GM18870 (cell line): ENCODE measurements at regions not wholly inside any gene's neighbourhood (a gene's known extent, or its start where the extent isn't known, plus 50 kb on each side); places are given as distances from the start of the nearest gene placed in this dataset.
"Not testable (repeated sequence)": the region's sequence is repeated elsewhere in the genome, so short reads cannot be mapped to it uniquely, and the experiment has no call there.

Source experiments
- ATAC-seq: cut with Tn5 transposase; IDR thresholded peaks from one replicate; pipeline ENCODE4 v1.9.1; 2021; ENCODE audit warnings: moderate library complexity; ENCODE audit not compliant: unreplicated experiment

- no peak for ATAC-seq
Observed at GRCh38 chr4:164538097-164538496, 215.8 kb upstream of the SMIM31 start.

- no peak for ATAC-seq
Observed at GRCh38 chr4:164540987-164541386, 212.9 kb upstream of the SMIM31 start.

DNA sequence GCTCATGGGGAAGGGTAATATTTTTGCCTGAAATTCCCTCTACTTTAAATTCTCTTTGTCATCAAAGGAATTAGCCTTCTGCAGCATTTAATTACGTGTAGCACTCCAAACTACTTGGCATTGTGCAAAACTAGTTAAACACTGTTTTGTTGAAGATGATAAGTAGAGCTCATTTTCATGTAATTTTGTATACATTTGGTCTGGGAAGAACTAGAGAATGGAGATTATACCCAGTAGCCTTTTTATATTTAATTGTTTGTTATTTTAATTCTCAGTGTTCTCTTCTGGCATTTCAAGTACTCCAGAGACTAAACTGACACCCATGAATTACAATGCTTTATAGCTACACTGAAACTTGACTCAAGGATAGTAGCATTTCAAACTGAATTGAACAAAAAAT lies 211.5 kb upstream of the SMIM31 start:
- ATAC-seq = no peak

- ATAC-seq = no peak
Observed at GRCh38 chr4:164550989-164551712, 202.8 kb upstream of the SMIM31 start.

GRCh38 chr4:164551713-164552040 lies 202.3 kb upstream of the SMIM31 start:
- no peak for ATAC-seq

DNA sequence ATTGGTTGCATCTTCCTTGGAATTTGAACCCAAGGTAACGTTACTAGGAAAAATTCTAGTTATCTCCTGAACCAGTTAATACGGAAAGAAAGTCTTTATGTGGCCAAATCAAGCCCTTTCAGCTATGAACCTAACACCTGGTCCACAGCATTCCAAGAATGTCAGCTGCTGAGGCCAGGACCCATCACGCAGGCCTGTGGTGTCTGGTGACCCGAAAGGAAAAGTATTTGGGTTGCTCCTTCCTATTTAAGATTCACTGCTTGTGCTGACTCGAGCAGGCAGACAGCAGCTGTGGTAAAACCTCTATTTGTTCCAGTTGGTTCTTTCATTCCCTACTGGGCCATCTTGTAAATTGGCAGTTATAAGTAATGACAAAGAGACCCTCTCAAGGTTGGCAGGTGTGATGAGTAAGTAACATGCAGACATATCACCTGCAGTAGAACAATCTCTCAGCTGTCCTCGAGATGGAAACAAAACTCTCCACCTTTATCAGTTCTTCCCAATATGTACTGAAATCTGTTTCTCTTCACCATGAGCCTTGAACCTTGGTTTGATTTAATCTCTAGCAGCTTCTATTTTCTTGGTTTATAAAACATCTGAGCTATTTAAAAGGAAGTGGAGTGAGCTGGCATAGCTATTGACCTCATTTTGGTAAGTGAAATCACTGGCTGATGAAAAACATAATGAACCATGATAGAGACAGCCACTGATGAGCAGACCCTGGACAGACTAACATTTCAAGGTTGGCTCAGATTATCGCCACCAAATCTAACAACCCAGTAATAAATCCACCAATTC lies 182.1 kb upstream of the SMIM31 start:
- ATAC-seq = no peak

- no peak for ATAC-seq
Observed at GRCh38 chr4:164572877-164573279, 181.1 kb upstream of the SMIM31 start.

GRCh38 chr4:164575861-164576260 lies 178.1 kb upstream of the SMIM31 start:
- ATAC-seq = no peak

- ATAC-seq = no peak
Observed at GRCh38 chr4:164579270-164579942, 174.5 kb upstream of the SMIM31 start.

- ATAC-seq = no peak
Observed at GRCh38 chr4:164591666-164592065, 162.3 kb upstream of the SMIM31 start.

GRCh38 chr4:164595751-164596150 lies 158.2 kb upstream of the SMIM31 start:
- ATAC-seq = no peak

DNA sequence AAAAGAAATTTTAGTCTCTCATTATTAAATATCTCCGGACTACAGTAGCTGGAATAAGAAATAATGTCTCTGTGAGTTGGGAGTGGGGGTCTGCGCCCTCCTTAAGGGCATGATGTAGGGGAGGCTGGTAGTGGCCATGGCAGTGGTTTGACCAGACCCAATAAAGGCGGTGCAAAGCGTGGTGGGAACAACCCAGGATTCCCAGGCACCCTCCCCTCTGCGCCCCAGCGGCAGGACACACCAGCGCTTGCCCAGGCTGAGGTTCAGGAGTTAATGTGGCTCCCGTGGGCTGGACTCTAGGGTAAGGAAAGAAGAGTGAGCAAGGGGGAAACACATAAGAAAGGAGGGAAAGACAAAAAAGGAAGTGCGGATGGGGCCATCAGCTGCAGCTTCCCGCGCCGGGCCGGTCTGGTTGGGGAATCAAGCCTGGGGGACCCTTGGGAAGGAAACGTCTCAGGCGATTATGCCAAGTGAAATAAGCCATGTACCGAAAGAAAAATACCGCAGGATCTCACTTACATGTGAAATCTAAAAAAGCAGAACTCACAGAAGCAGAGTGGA lies 157.5 kb upstream of the SMIM31 start:
- ATAC-seq = no peak

DNA sequence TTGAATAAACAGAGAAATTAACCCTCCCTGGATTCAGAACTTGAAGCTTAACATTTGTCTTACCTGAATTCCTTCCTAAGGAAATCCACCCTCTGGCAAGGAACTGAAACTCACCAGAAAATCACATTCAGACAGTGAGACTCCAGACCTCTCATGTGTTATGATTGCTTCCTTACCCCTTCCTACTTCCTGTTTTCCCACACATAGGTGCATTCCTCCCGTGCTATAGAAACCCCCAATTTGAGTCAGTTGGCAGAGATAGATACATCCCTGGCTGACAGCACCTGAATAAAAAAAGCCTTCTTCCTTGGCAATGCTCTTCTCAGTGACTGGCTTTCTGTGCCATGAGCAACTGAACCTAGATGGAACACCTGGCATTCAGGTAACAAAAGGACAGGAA lies 157.0 kb upstream of the SMIM31 start:
- ATAC-seq = no peak

DNA sequence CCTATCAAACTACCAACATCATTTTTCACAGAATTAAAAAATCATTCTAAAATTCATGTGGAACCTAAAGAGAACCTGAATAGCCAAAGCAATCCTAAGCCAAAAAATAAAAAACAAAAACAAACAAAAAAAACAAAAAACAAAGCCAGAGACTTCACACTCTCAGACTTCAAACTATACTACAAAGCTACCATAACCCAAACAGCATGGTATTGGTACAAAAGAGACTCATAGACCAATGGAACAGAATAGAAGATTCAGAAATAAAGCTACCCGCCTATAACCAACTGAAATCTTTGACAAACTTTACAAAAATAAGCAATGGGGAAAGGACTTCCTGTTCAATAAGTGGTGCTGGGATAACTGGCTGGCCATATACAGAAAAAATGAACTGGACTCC lies 152.3 kb upstream of the SMIM31 start:
- ATAC-seq = no peak

GRCh38 chr4:164605791-164606190 lies 148.1 kb upstream of the SMIM31 start:
- not testable (repeated sequence) for ATAC-seq

DNA sequence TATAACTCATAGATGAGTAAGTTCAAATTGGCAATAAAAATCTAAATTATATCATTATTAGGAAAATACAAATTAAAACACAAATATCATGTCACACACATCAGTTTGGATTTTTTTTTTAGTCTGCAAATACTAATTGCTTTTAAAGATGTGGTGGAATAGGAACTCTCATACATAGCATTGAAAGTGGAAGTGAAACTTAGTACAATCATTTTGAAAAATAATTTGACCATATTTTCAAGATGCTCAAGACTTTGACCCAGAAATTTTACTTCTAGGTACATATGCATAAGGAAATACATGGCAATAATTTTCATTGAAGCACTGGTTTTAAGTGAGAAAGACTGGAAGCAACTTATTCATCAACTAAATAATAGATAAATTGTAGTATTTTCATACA lies 147.5 kb upstream of the SMIM31 start:
- ATAC-seq = peak; percentile 99

DNA sequence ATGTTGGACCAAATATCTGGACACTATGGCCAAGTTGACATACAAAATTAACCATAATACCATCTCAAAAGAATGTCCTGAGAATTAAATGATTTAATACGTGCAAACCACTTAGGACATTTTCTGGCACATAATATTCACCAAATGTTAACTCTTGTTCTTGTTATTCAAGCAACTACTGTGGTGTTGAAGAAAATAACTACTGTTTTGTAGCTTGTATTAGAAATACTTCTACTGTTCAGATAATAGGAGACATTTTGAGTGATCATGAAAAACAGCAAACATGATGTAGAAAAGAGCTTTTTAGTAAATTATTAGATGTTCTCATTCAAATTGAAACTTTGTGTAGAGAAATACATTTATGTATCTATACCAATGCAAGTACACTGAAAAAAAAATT lies 140.7 kb upstream of the SMIM31 start:
- ATAC-seq = no peak

DNA sequence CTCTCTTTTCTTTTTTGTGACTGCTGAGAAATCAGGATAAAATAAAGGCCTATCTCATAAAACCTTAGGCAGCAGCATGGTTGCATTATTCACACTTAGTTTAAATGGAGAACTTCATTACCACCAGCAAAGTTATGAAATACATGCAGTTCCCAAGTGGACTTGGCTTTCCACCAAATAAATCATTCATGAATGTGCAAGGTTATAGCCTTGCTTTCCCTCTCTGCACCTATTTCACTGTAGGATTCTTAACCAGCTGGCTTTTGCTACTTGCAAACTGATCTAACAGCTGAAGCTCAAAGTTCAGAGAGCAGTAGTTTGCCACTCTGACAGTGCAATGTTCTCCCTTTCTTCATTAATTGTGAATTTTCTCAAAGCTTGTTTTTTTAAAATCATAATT lies 140.1 kb upstream of the SMIM31 start:
- ATAC-seq = no peak

- ATAC-seq = no peak
Observed at GRCh38 chr4:164614329-164614728, 139.6 kb upstream of the SMIM31 start.

- no peak for ATAC-seq
Observed at GRCh38 chr4:164614999-164615398, 138.9 kb upstream of the SMIM31 start.

DNA sequence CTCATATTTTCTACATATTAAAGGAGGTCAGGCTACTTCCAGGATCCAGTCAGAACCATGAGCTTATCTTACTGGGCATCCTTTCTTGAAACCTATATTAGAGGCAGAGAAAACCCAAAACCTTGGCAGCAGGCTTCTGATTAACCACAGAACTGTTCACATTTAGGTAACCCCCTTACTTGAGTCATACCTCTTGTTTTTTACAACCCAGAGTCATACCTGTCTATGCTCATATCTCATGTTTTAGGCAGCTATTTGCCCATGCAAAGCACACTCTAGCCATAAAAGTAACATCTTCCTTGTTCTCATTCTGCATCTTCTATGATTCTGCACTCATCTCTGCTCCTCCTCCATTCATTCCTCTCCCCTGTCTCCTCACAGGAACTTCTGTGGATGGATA lies 138.0 kb upstream of the SMIM31 start:
- no peak for ATAC-seq

DNA sequence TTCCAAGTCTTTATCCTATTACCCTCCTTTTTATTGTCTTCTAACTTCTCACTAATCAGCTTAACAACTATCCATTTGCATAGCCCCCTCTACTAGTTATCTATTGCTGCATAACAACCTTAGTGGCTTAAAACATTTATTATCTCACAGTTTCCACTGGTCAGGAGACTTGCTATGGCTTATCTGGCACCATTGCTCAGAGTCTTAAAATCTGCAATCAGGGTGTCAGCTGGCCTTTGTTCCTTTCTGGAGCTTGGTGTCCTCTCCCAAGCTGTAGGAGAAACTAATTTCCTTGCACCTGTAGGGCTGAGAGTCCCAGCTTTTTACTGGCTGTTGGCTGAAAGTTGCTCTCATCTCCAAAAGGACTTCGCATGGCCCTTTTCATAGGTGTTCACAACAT lies 137.0 kb upstream of the SMIM31 start:
- no peak for ATAC-seq
